ENCODE measurements at regions not wholly inside any gene's neighbourhood (a gene's known extent, or its start where the extent isn't known, plus 50 kb on each side); places are given as distances from the start of the nearest gene placed in this dataset.

DNA sequence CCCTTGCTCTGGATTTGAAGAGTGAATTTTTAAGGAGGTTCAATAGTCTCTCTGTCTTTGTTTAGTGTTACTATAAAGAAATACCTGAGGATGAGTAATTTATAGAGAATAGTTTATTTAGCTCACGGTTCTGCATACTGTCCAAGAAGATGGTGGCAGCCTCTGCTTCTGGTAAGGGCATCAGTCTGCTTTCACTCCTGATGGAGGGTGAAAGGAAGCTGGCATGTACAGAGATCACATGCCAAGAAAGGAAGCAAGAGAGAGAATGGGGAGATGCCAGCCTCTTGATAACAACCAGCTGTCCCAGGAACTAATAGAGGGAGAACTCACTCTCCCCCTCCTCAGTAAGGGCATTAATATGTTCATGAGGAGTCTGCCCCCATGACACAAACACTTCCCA lies 917.5 kb upstream of the GOT2 start:
- H3K27ac ChIP-seq (ENCODE audit: low read depth, low read length): no peak overlapping the region
- no peaks in the 10 kb centered on the region for H3K36me3 ChIP-seq (ENCODE audit: control insufficient read depth, low read length)
- H3K4me2 ChIP-seq (ENCODE audit: low read length): no peak overlapping the region
- no peaks in the 10 kb centered on the region for H3K9me2 ChIP-seq (replicated peaks; ENCODE audit: control insufficient read depth, low read length)
- TF ChIP-seq, protein P1, sequence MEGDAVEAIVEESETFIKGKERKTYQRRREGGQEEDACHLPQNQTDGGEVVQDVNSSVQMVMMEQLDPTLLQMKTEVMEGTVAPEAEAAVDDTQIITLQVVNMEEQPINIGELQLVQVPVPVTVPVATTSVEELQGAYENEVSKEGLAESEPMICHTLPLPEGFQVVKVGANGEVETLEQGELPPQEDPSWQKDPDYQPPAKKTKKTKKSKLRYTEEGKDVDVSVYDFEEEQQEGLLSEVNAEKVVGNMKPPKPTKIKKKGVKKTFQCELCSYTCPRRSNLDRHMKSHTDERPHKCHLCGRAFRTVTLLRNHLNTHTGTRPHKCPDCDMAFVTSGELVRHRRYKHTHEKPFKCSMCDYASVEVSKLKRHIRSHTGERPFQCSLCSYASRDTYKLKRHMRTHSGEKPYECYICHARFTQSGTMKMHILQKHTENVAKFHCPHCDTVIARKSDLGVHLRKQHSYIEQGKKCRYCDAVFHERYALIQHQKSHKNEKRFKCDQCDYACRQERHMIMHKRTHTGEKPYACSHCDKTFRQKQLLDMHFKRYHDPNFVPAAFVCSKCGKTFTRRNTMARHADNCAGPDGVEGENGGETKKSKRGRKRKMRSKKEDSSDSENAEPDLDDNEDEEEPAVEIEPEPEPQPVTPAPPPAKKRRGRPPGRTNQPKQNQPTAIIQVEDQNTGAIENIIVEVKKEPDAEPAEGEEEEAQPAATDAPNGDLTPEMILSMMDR (IDR thresholded peaks at IDR 0.05; ENCODE audit: low read depth, low read length, poor library complexity, severe bottlenecking): no peak
- no peaks in the 10 kb centered on the region for H3K4me1 ChIP-seq (ENCODE audit: control insufficient read depth, low read length)
- no peaks in the 10 kb centered on the region for H4K20me1 ChIP-seq (ENCODE audit: control insufficient read depth, insufficient read depth, low read depth, low read length)
- H3F3A ChIP-seq (ENCODE audit: control insufficient read depth, insufficient read depth): no peaks in the 10 kb centered on the region
- H3K9me3 ChIP-seq (ENCODE audit: control insufficient read depth, insufficient read depth, low read length): no peaks in the 10 kb centered on the region
- H3K79me2 ChIP-seq (ENCODE audit: control insufficient read depth, low read length): no peaks in the 10 kb centered on the region
- H3K4me3 ChIP-seq (ENCODE audit: low read length): no peak overlapping the region
- no peaks in the 10 kb centered on the region for H3K27me3 ChIP-seq (ENCODE audit: control insufficient read depth, low read length)

DNA sequence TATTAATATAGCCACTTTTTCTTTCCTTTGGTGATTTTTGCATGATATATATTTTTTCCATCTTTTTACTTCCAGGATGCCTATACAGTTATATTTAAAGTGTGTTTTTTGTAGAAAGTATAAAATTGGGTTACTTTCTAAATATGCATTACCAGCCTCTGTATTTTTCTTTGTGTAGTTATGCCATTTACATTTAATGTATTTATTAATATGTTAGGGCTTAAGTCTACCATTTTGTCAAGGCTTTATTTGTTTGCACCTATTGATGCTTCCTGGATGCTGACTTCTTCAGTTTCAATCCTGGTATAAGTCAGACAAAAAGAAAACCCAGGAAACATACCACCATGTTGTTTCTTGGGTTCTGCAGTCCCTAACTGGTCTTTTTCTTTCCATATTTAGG lies 911.1 kb upstream of the GOT2 start:
- Histone ChIP-seq H3F3A (ENCODE audit: control insufficient read depth, insufficient read depth) (no peaks in the 10 kb centered on the region), H3K27me3 (ENCODE audit: control insufficient read depth, low read length) (no peaks in the 10 kb centered on the region), H3K79me2 (ENCODE audit: control insufficient read depth, low read length) (no peaks in the 10 kb centered on the region), H3K27ac (ENCODE audit: low read depth, low read length) (no peak overlapping the region), H3K4me2 (ENCODE audit: low read length) (no peak overlapping the region), H4K20me1 (ENCODE audit: control insufficient read depth, insufficient read depth, low read depth, low read length) (no peaks in the 10 kb centered on the region), H3K36me3 (ENCODE audit: control insufficient read depth, low read length) (no peaks in the 10 kb centered on the region), H3K9me3 (ENCODE audit: control insufficient read depth, insufficient read depth, low read length) (no peaks in the 10 kb centered on the region), H3K4me1 (ENCODE audit: control insufficient read depth, low read length) (no peaks in the 10 kb centered on the region), H3K4me3 (ENCODE audit: low read length) (no peak overlapping the region), H3K9me2 (replicated peaks; ENCODE audit: control insufficient read depth, low read length) (no peaks in the 10 kb centered on the region)
- TF ChIP-seq, protein P1 (IDR thresholded peaks at IDR 0.05; ENCODE audit: low read depth, low read length, poor library complexity, severe bottlenecking): no peak
- no peak for TF ChIP-seq EZH2phosphoT487 (IDR thresholded peaks at IDR 0.05; ENCODE audit: borderline replicate concordance, low read length)

DNA sequence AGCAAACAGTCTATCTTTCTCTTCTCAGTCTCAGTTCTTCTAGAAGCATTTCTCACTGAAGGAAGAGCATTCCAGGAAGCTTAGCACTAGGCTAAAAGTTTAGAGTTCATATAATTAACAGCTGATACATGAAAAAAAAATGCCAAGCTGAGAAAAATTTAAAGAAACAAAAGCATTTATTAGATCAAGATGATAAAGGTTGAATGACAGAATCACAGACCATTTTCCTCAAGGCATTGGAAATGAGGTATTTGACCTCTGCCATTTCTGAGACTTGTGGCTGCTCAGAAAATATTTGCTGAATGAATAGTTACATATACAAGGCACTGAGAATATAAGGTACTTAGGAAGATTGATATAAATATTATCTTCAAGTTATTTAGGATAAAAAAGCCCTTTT lies 901.6 kb upstream of the GOT2 start:
- H3K9me3 ChIP-seq (ENCODE audit: control insufficient read depth, insufficient read depth, low read length): no peaks in the 10 kb centered on the region
- no peaks in the 10 kb centered on the region for H3K9me2 ChIP-seq (replicated peaks; ENCODE audit: control insufficient read depth, low read length)
- H4K20me1 ChIP-seq (ENCODE audit: control insufficient read depth, insufficient read depth, low read depth, low read length): no peaks in the 10 kb centered on the region
- H3K4me1 ChIP-seq (ENCODE audit: control insufficient read depth, low read length): no peaks in the 10 kb centered on the region
- no peaks in the 10 kb centered on the region for H3K79me2 ChIP-seq (ENCODE audit: control insufficient read depth, low read length)
- no peak overlapping the region for H3K27ac ChIP-seq (ENCODE audit: low read depth, low read length)
- H3F3A ChIP-seq (ENCODE audit: control insufficient read depth, insufficient read depth): no peaks in the 10 kb centered on the region
- H3K36me3 ChIP-seq (ENCODE audit: control insufficient read depth, low read length): no peaks in the 10 kb centered on the region
- no peak overlapping the region for H3K4me3 ChIP-seq (ENCODE audit: low read length)
- H3K27me3 ChIP-seq (ENCODE audit: control insufficient read depth, low read length): no peaks in the 10 kb centered on the region
- H3K4me2 ChIP-seq (ENCODE audit: low read length): no peak overlapping the region
- no peak for TF ChIP-seq EZH2phosphoT487 (IDR thresholded peaks at IDR 0.05; ENCODE audit: borderline replicate concordance, low read length)
- TF ChIP-seq, protein P1 (IDR thresholded peaks at IDR 0.05; ENCODE audit: low read depth, low read length, poor library complexity, severe bottlenecking): no peak

DNA sequence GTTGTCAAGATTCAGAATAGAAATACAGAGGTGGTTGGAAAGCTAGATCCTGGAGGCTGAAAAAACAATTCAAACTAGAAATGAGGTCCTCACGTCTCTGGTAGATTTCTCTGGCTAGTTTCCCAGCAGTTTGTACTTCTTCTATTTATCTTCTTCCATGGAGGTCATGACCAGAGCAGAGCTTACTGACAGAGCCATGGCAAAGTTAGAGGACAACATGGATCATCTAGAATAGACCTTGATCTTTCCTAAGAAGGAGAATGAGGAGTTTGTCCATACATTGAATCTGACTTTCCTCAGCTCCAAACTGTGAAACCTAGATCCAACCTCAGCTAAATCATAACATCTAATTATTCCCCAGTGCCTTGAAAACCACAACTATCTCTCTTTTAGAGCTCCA lies 900.8 kb upstream of the GOT2 start:
- Histone ChIP-seq H3K27me3 (ENCODE audit: control insufficient read depth, low read length) (no peaks in the 10 kb centered on the region), H4K20me1 (ENCODE audit: control insufficient read depth, insufficient read depth, low read depth, low read length) (no peaks in the 10 kb centered on the region), H3K4me2 (ENCODE audit: low read length) (no peak overlapping the region), H3K27ac (ENCODE audit: low read depth, low read length) (no peak overlapping the region), H3K9me3 (ENCODE audit: control insufficient read depth, insufficient read depth, low read length) (no peaks in the 10 kb centered on the region), H3K4me3 (ENCODE audit: low read length) (no peak overlapping the region), H3K79me2 (ENCODE audit: control insufficient read depth, low read length) (no peaks in the 10 kb centered on the region), H3K36me3 (ENCODE audit: control insufficient read depth, low read length) (no peaks in the 10 kb centered on the region), H3F3A (ENCODE audit: control insufficient read depth, insufficient read depth) (no peaks in the 10 kb centered on the region), H3K4me1 (ENCODE audit: control insufficient read depth, low read length) (no peaks in the 10 kb centered on the region), H3K9me2 (replicated peaks; ENCODE audit: control insufficient read depth, low read length) (no peaks in the 10 kb centered on the region)
- TF ChIP-seq, protein P1 (IDR thresholded peaks at IDR 0.05; ENCODE audit: low read depth, low read length, poor library complexity, severe bottlenecking): no peak
- TF ChIP-seq EZH2phosphoT487 (IDR thresholded peaks at IDR 0.05; ENCODE audit: borderline replicate concordance, low read length): no peak

Data from DOHH2 (cell line).